Caco-2 (cell line): ENCODE measurements at regions not wholly inside any gene's neighbourhood (a gene's known extent, or its start where the extent isn't known, plus 50 kb on each side); places are given as distances from the start of the nearest gene placed in this dataset.

Experiments
- BruUV-seq: library from RNA; stranded (reverse); fragments of 400-500 nt; replicated peaks from 2 replicates; lab custom pipeline; 2021; lab: Mats Ljungman, UMichigan
- CTCF ChIA-PET: fragments of 300-600 bp; sonication (Branson Sonifier 250); formaldehyde crosslinking; loops from one replicate; lab custom pipeline; 2022; ENCODE audit warnings: antibody characterized with exemption; lab: Charles Lee
- POLR2A ChIA-PET: fragments of 300-600 bp; sonication (Branson Sonifier 250); formaldehyde crosslinking; loops from one replicate; lab custom pipeline; 2022; ENCODE audit warnings: antibody characterized with exemption; lab: Charles Lee
- DNase-seq, 2 experiments: peaks; one replicate each; pipeline versions ENCODE4 v3.0.0 to v3.0.0-alpha.2; 2020 to 2022
- H3K27me3 ChIP-seq: replicated peaks from 2 replicates; pipeline ENCODE4 v1.6.0; 2011; ENCODE audit warnings: low read length; ENCODE audit not compliant: control insufficient read depth, insufficient read depth
- H3K36me3 ChIP-seq: 2 replicates; pipeline ENCODE4 v1.5.1; 2011; ENCODE audit warnings: low read length; ENCODE audit not compliant: control insufficient read depth, insufficient read depth
- H3K4me1 ChIP-seq: fragments of 250-450 bp; sonication (Bioruptor Pico); 2 replicates; pipeline ENCODE4 v1.5.1; 2020; ENCODE audit warnings: mild to moderate bottlenecking
- H3K4me3 ChIP-seq: 2 replicates; pipeline ENCODE4 v1.5.1; 2011; ENCODE audit warnings: low read depth, mild to moderate bottlenecking, control low read depth, low read length
- H3K9me3 ChIP-seq: fragments of 250-450 bp; sonication (Bioruptor Pico); 2 replicates; pipeline ENCODE4 v1.5.1; 2020; ENCODE audit warnings: mild to moderate bottlenecking, moderate library complexity
- H3K27ac Mint-ChIP-seq: one replicate; pipeline ENCODE4 v1.8.0; 2022; ENCODE audit warnings: mixed read lengths; ENCODE audit not compliant: unreplicated experiment
- H3K27me3 Mint-ChIP-seq: one replicate; pipeline ENCODE4 v1.8.0; 2022; ENCODE audit warnings: mixed read lengths; ENCODE audit not compliant: insufficient read depth, unreplicated experiment
- H3K36me3 Mint-ChIP-seq: one replicate; pipeline ENCODE4 v1.8.0; 2022; ENCODE audit warnings: mild to moderate bottlenecking, mixed read lengths; ENCODE audit not compliant: insufficient read depth, unreplicated experiment
- H3K4me1 Mint-ChIP-seq: one replicate; pipeline ENCODE4 v1.8.0; 2022; ENCODE audit warnings: low read depth, mixed read lengths; ENCODE audit not compliant: unreplicated experiment
- H3K4me3 Mint-ChIP-seq: one replicate; pipeline ENCODE4 v1.8.0; 2022; ENCODE audit warnings: mild to moderate bottlenecking, moderate library complexity, mixed read lengths; ENCODE audit not compliant: unreplicated experiment
- H3K9me3 Mint-ChIP-seq: one replicate; pipeline ENCODE4 v1.8.0; 2022; ENCODE audit warnings: mixed read lengths; ENCODE audit not compliant: unreplicated experiment
- intact Hi-C: fragments of 100-400 bp; cut with micrococcal nuclease; formaldehyde crosslinking; loops from one replicate; pipeline ENCODE4 v1.10.0; 2022; ENCODE audit not compliant: unreplicated experiment
- TF ChIP-seq, protein P1 (sequence below), 2 experiments: fragments of 200-600 bp in 1 of 2; IDR thresholded peaks; 1 replicate in 1 of 2; 2 replicates in 1 of 2; pipeline versions ENCODE4 v1.5.1 to v1.8.0; 2011 to 2022; ENCODE audit warnings: antibody characterized with exemption in 1 of 2, control low read depth in 1 of 2, inconsistent platforms in 1 of 2, low read depth in 1 of 2, low read length in 1 of 2, mild to moderate bottlenecking in 1 of 2, moderate library complexity in 1 of 2; ENCODE audit not compliant: insufficient read depth in 1 of 2, severe bottlenecking in 1 of 2, unreplicated experiment in 1 of 2

DNA sequence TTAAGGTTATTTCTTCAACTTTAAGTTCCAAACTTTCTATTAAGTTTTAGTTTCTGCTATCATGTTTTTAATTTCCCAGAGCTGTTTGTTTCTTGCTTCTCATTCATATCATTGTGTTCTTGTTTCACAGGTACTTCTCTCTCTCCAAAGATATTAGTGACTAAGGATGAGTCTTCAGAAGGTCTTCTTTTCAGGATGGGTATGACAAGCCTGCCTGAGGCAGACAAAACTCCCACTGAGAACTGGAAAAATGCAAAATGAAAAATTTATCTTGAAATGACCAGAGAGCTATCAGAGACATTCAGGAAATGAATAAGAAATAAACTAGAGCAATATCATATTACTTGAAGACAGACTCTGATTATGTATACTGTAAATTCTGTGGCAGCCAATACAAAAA lies 110.8 kb upstream of the EGFR start:
- Histone ChIP-seq H3K36me3 (no peaks in the 10 kb centered on the region), H3K9me3 (no peaks in the 10 kb centered on the region), H3K4me1 (no peaks in the 10 kb centered on the region), H3K4me3 (no peak overlapping the region), H3K27me3 (no peaks in the 10 kb centered on the region)
- Mint-ChIP-seq H3K4me3 (no peak overlapping the region), H3K36me3 (no peaks in the 10 kb centered on the region), H3K4me1 (no peaks in the 10 kb centered on the region), H3K27ac (no peak overlapping the region), H3K27me3 (no peaks in the 10 kb centered on the region), H3K9me3 (no peaks in the 10 kb centered on the region)
- no TSS peak for BruUV-seq
- DNase-seq: no peak
- CTCF ChIA-PET: no interaction called here
- POLR2A ChIA-PET: no interaction called here
- intact Hi-C loops: no loop called here
- TF ChIP-seq, protein P1, sequence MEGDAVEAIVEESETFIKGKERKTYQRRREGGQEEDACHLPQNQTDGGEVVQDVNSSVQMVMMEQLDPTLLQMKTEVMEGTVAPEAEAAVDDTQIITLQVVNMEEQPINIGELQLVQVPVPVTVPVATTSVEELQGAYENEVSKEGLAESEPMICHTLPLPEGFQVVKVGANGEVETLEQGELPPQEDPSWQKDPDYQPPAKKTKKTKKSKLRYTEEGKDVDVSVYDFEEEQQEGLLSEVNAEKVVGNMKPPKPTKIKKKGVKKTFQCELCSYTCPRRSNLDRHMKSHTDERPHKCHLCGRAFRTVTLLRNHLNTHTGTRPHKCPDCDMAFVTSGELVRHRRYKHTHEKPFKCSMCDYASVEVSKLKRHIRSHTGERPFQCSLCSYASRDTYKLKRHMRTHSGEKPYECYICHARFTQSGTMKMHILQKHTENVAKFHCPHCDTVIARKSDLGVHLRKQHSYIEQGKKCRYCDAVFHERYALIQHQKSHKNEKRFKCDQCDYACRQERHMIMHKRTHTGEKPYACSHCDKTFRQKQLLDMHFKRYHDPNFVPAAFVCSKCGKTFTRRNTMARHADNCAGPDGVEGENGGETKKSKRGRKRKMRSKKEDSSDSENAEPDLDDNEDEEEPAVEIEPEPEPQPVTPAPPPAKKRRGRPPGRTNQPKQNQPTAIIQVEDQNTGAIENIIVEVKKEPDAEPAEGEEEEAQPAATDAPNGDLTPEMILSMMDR (IDR thresholded peaks at IDR 0.05; ENCODE audit: insufficient read depth in 1 of 2, low read depth in 1 of 2, low read length in 1 of 2, severe bottlenecking in 1 of 2, unreplicated experiment in 1 of 2): no peak

DNA sequence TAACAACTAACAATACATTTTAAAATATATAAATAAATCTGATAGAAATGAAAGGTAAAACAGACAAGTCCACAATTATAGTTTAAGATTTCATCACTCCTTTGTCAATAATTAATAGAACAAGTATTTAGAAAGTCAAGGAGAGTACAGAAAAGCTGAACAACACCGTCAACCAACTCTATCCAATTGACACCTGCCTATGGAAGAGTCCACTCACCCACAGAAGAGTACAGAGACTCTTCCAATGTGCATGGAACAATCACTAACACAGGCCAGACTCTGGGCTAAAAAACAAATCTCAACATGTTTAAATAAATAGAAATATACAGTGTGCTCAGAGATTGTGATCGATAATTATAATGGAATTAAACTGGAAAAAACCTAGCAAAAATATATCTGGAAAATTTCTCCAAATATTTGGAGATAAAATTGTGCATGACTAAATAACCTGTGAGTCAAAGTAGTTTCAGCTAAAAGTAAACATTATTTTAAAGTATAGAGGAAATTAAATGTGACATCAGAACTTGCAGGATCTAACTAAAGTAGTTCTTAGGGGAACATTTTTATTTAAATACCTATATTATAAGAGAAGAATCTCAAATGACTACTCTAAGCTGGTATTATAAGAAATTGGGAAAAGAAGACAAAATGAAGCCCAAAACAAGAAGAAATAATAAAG lies 109.9 kb upstream of the EGFR start:
- no peaks in the 10 kb centered on the region for H3K27me3 ChIP-seq
- Mint-ChIP-seq H3K27me3 (no peaks in the 10 kb centered on the region), H3K36me3 (no peaks in the 10 kb centered on the region), H3K4me3 (no peak overlapping the region), H3K4me1 (no peaks in the 10 kb centered on the region), H3K9me3 (no peaks in the 10 kb centered on the region), H3K27ac (no peak overlapping the region)
- TF ChIP-seq, protein P1 (IDR thresholded peaks at IDR 0.05; ENCODE audit: insufficient read depth in 1 of 2, low read depth in 1 of 2, low read length in 1 of 2, severe bottlenecking in 1 of 2, unreplicated experiment in 1 of 2): no peak
- intact Hi-C loops: no loop called here
- no peaks in the 10 kb centered on the region for H3K4me1 ChIP-seq
- H3K36me3 ChIP-seq: no peaks in the 10 kb centered on the region
- no TSS peak for BruUV-seq
- no peaks in the 10 kb centered on the region for H3K9me3 ChIP-seq
- ChIA-PET CTCF (no interaction called here), POLR2A (no interaction called here)
- no peak for DNase-seq
- no peak overlapping the region for H3K4me3 ChIP-seq

DNA sequence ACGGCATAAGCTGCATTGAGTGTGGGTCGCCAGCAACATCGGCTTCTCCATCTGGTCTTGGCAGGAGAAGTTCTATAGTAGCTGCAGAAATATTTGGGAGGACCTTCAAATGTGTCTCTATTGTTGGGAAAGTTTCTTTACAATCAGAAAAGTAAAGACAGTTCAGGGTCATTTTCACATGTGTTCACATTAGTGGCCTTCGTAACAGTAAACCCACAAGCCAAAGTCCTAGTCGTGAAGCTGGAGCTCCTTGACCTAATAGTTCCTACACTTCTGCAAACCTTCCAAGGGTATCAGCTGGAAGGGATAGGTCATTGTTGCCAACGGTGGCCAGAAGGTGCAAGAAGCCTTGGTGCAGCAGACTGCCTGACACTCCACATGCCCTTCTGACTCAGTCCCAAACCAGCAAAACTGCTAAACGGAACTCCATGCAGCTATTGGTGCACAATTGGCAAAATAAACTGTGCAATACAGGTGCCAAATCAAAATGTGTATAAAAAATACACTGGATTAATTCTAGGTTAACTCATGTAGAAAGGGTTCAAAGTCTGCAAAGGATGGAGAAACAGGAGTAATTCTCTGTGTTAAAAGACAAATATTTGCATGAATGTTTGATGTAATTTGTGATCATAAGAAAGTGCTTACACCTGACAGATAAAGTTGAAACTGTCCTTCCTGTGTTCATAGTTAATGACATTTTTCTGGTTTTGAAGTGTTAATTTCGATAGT lies 102.8 kb upstream of the EGFR start:
- ChIA-PET POLR2A (no interaction called here), CTCF (interaction anchor here (0.7 kb wide), 1 partner anchor 38 kb away, joined by 5 read pairs; no protein-coding TSS in a partner anchor)
- Histone ChIP-seq H3K9me3 (no peaks in the 10 kb centered on the region), H3K27me3 (no peaks in the 10 kb centered on the region), H3K36me3 (no peaks in the 10 kb centered on the region), H3K4me1 (no peaks in the 10 kb centered on the region), H3K4me3 (no peak overlapping the region)
- H3K27ac Mint-ChIP-seq: no peak overlapping the region
- H3K27me3 Mint-ChIP-seq: no peaks in the 10 kb centered on the region
- H3K9me3 Mint-ChIP-seq: no peaks in the 10 kb centered on the region
- intact Hi-C loops: no loop called here
- no peak for DNase-seq
- H3K36me3 Mint-ChIP-seq: no peaks in the 10 kb centered on the region
- H3K4me3 Mint-ChIP-seq: no peak overlapping the region
- BruUV-seq: no TSS peak
- H3K4me1 Mint-ChIP-seq: no peaks in the 10 kb centered on the region
- TF ChIP-seq, protein P1 (IDR thresholded peaks at IDR 0.05; ENCODE audit: insufficient read depth in 1 of 2, low read depth in 1 of 2, low read length in 1 of 2, severe bottlenecking in 1 of 2, unreplicated experiment in 1 of 2): no peak
